NT2/D1 (cell line): ENCODE measurements at regions not wholly inside any gene's neighbourhood (a gene's known extent, or its start where the extent isn't known, plus 50 kb on each side); places are given as distances from the start of the nearest gene placed in this dataset.

Source experiments
- SUZ12 ChIP-seq: IDR thresholded peaks from 2 replicates; pipeline ENCODE4 v1.6.1; 2011; ENCODE audit not compliant: insufficient read length, insufficient read depth; ENCODE audit errors: extremely low read depth
- YY1 ChIP-seq: IDR thresholded peaks from 2 replicates; pipeline ENCODE4 v1.6.1; 2011; ENCODE audit not compliant: insufficient read length, insufficient read depth
- ZNF274 ChIP-seq: IDR thresholded peaks from 2 replicates; pipeline ENCODE4 v1.6.1; 2011; ENCODE audit warnings: mild to moderate bottlenecking, low read depth, low read length

DNA sequence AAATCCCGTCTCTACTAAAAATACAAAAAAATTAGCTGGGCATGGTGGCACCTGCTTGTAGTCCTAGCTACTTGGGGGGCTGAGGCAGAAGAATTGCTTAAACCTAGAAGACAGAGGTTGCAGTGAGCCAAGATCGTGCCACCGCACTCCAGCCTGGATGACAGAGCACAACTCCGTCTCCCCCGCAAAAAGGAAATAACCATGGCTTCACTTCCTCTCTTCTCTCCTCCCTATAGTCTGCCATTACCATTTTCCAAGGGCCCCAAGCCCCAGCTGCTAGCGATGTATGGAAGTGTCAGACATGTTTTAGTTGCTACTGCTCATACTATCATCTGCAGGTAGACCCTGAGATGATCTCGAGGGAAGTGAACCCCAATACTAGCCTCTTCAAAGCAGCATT lies 177.3 kb upstream of the FAM9B start:
- TF ChIP-seq ZNF274 (no peak), YY1 (no peak), SUZ12 (no peak)
